Urinary bladder (tissue), 3 donors: ENCODE measurements at regions not wholly inside any gene's neighbourhood (a gene's known extent, or its start where the extent isn't known, plus 50 kb on each side); places are given as distances from the start of the nearest gene placed in this dataset.
"Not testable (repeated sequence)": the region's sequence is repeated elsewhere in the genome, so short reads cannot be mapped to it uniquely, and the experiment has no call there.

ENCODE experiments used
- DNase-seq: peaks from one replicate; pipeline ENCODE4 v3.0.0-alpha.2; 2015; ENCODE audit errors: extremely low spot score
- H3K27ac ChIP-seq: one replicate; pipeline ENCODE4 v1.5.1; 2013; ENCODE audit warnings: low read depth, mild to moderate bottlenecking, moderate library complexity
- H3K36me3 ChIP-seq: one replicate; pipeline ENCODE4 v1.6.1; 2013; ENCODE audit warnings: mild to moderate bottlenecking, moderate library complexity; ENCODE audit not compliant: insufficient read depth
- H3K4me1 ChIP-seq: one replicate; pipeline ENCODE4 v1.6.1; 2013; ENCODE audit warnings: mild to moderate bottlenecking, moderate library complexity; ENCODE audit not compliant: insufficient read depth
- H3K4me3 ChIP-seq: one replicate; pipeline ENCODE4 v1.5.1; 2013; ENCODE audit warnings: low read depth, low read length
- whole genome bisulfite sequencing: extraction: QIAGEN DNeasy Blood & Tissue Kit; methylation state at CpG from one replicate; pipeline ENCODE4 v1.1.7; 2013; 5-methylcytosine and 5-hydroxymethylcytosine counted together
- donor health status: healthy with polysubstance abuse.
- donor health status: healthy.

GRCh38 chr3:3334491-3334890 is 155.0 kb upstream of the CRBN start:
- Histone ChIP-seq H3K36me3 (no peaks in the 10 kb centered on the region), H3K4me1 (no peaks in the 10 kb centered on the region), H3K27ac (no peak overlapping the region), H3K4me3 (no peak overlapping the region)
- no peak for DNase-seq
- 61% methylated on average over 4 of the region's 4 CpGs for WGBS

- Histone ChIP-seq H3K36me3 (no peaks in the 10 kb centered on the region), H3K4me3 (no peak overlapping the region), H3K4me1 (no peaks in the 10 kb centered on the region), H3K27ac (no peak overlapping the region)
- 79% methylated on average over 2 of the region's 2 CpGs for WGBS
- DNase-seq, result no peak
Measured at GRCh38 chr3:3333571-3333970, 154.1 kb upstream of the CRBN start.

DNA sequence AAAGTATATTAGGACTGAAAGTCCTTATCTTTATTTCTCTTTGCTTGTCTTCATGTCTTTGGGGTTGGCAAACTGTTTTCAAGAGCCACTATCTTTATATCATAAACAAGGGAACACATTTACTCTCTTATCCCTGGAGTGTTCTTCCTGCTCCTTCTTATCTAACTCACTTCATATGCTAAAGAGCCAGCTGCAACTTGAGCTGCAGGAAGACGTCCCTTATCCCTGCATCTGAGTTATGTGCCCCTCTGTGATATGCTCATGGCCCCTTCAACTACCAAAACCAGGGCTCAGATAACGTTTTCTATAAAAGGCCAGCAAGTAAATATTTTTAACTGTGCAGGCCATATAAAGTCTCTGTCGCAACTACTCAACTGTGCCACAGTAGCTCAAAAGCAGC is 137.0 kb upstream of the CRBN start:
- WGBS, result 36% methylated on average over 3 of the region's 3 CpGs

GRCh38 chr3:3315846-3316245 is 136.4 kb upstream of the CRBN start:
- Histone ChIP-seq H3K36me3 (no peaks in the 10 kb centered on the region), H3K4me1 (no peaks in the 10 kb centered on the region), H3K27ac (no peak overlapping the region), H3K4me3 (no peak overlapping the region)
- no peak for DNase-seq
- 56% methylated on average over 7 of the region's 7 CpGs for WGBS

More for the DNA sequence above, 137.0 kb upstream of the CRBN start:
- Histone ChIP-seq H3K4me1 (no peaks in the 10 kb centered on the region), H3K36me3 (no peaks in the 10 kb centered on the region), H3K4me3 (no peak overlapping the region), H3K27ac (no peak overlapping the region)
- no peak for DNase-seq

DNA sequence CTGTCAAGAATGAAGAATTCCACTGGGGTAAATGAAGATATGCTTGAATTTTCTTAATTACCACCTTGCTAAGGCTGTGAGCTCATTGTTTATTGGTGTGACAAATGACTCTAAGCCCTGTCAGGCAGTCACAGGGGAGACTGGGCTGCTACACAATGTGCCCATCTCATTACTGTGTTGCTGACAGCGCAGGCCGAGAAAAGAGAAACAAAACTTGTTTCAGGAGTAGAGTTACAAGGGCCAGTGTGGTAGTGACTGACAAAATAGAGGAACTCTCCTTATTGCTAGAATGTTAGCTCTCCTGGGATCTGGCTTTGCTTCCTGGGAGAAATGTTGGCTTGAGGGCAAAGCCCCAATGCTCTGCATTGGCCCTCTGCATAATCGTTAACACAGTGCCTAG is 130.4 kb upstream of the CRBN start:
- Histone ChIP-seq H3K36me3 (no peaks in the 10 kb centered on the region), H3K4me1 (no peaks in the 10 kb centered on the region), H3K27ac (no peak overlapping the region), H3K4me3 (no peak overlapping the region)
- WGBS, result 70% methylated on average over 3 of the region's 3 CpGs
- no peak for DNase-seq

DNA sequence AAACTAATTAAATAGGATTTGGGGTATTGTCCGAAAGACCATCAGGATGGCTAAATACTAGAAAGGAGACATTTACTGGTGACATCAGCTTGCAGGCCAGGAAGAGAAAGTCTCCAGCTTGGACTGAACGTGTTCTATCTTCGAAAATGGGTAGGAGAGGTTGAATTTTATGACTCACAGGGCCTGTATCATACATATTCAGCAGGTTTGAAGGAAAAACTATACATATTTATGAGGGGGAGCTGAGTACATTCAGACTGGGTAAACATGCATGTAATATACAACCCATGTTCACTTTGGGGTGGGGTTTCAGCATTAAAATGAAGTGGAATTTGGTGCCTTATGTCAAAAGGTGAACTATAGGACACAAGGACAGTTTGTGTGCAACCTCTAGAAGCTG is 129.3 kb upstream of the CRBN start:
- Histone ChIP-seq H3K36me3 (no peaks in the 10 kb centered on the region), H3K27ac (no peak overlapping the region), H3K4me3 (no peak overlapping the region), H3K4me1 (no peaks in the 10 kb centered on the region)
- no peak for DNase-seq
- WGBS, result 92% methylated on average over 3 of the region's 3 CpGs

DNA sequence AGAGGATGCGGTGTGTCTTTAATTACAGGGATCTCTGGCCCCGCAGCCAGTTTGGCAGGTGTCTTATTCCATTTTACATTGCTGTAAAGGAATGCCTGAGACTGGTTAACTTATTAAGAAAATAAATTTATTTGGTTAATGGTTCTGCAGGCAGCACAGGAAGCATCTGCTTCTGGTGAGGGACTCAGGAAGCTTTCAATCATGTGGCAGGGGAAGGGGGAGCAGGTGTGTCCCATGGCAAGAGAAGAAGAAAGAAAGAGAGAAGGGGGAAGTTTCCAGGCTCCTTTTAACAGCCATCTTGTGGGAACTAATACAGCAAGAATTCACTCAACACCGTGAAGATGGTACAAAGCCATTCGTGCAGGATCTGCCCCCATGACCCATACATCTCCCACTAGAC is 128.0 kb upstream of the CRBN start:
- Histone ChIP-seq H3K4me1 (no peaks in the 10 kb centered on the region), H3K4me3 (no peak overlapping the region), H3K27ac (no peak overlapping the region), H3K36me3 (no peaks in the 10 kb centered on the region)
- DNase-seq, result no peak
- WGBS, result 64% methylated on average over 4 of the region's 4 CpGs

DNA sequence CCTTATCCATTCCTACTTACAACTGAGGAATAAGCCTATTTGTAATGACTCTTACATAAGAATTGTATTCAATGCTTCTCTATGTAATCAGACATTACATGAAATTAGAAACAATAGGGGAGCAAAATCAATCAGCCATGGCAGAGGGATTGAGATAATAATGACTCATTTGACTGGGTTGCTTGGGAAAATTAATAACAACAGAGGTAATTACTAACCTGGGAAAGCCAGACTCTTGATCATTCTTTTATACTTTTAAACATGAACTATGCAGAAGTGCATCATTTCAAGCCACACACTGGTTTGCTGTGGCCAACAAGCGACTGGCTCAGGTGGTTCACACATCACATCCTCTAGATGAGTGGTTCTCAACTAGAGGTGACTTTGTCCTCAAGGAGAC is 126.3 kb upstream of the CRBN start:
- no peak overlapping the region for H3K27ac ChIP-seq
- H3K4me3 ChIP-seq, result no peak overlapping the region
- H3K36me3 ChIP-seq, result no peaks in the 10 kb centered on the region
- no peaks in the 10 kb centered on the region for H3K4me1 ChIP-seq
- DNase-seq, result no peak
- 88% methylated on average over 1 of the region's 1 CpG for WGBS

- H3K4me1 ChIP-seq, result no peaks in the 10 kb centered on the region
- 64% methylated on average over 5 of the region's 5 CpGs for WGBS
- no peak for DNase-seq
- no peak overlapping the region for H3K4me3 ChIP-seq
- no peak overlapping the region for H3K27ac ChIP-seq
- no peaks in the 10 kb centered on the region for H3K36me3 ChIP-seq
Measured at GRCh38 chr3:3305084-3305483, 125.6 kb upstream of the CRBN start.

GRCh38 chr3:3303636-3304035 is 124.1 kb upstream of the CRBN start:
- H3K36me3 ChIP-seq, result no peaks in the 10 kb centered on the region
- H3K4me1 ChIP-seq, result no peaks in the 10 kb centered on the region
- WGBS, result 22% methylated on average over 4 of the region's 4 CpGs
- no peak overlapping the region for H3K4me3 ChIP-seq
- DNase-seq, result peak; percentile 55
- H3K27ac ChIP-seq, result no peak overlapping the region

- H3K27ac ChIP-seq, result no peak overlapping the region
- 59% methylated on average over 3 of the region's 3 CpGs for WGBS
- H3K36me3 ChIP-seq, result no peaks in the 10 kb centered on the region
- no peaks in the 10 kb centered on the region for H3K4me1 ChIP-seq
- no peak overlapping the region for H3K4me3 ChIP-seq
- no peak for DNase-seq
Measured at GRCh38 chr3:3302964-3303363, 123.5 kb upstream of the CRBN start.

DNA sequence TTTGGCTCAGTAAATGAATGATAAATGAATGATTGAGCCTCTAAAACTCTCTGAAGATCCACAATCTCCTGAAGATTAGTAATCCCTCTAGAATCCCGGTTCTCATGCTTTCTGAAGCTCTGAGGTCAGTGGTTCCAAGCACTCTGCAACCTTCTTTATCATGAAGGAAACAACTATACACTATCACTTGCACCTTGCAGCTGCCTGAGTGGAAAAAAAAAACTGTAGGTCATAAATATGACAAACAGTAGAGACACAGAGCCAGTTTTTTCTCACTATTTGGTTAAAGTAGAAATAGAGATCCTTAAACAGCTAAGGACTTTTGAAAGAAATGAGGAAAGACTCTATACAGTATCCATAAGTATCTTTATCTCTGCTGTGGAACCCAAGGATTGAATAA is 122.0 kb upstream of the CRBN start:
- Histone ChIP-seq H3K27ac (no peak overlapping the region), H3K4me1 (no peaks in the 10 kb centered on the region), H3K4me3 (no peak overlapping the region), H3K36me3 (no peaks in the 10 kb centered on the region)
- no peak for DNase-seq
- 61% methylated on average over 1 of the region's 1 CpG for WGBS

DNA sequence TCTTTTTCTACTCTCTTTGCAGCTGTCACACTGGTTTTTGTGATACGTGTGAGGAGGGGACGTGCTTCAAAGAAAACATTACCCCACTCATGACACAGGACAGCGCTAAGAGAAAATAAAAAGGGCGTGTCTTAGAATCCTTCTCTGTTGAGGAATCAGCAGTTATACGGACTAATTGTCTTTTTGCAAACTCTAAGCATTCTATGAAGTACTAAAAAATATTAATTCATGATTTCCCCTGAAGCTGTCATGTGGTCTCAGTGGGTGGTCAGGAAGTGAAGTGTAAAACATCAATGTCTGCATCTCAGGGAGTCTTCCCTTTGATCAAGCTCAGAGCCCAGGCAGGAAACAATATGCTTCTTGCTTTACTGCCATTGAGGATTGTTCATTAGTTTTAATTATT is 117.5 kb upstream of the CRBN start:
- Histone ChIP-seq H3K36me3 (no peaks in the 10 kb centered on the region), H3K4me3 (no peak overlapping the region), H3K27ac (no peak overlapping the region), H3K4me1 (no peaks in the 10 kb centered on the region)
- no peak for DNase-seq
- WGBS, result 72% methylated on average over 5 of the region's 5 CpGs

- 84% methylated on average over 1 of the region's 1 CpG for WGBS
- DNase-seq, result no peak
- no peaks in the 10 kb centered on the region for H3K36me3 ChIP-seq
- H3K4me3 ChIP-seq, result no peak overlapping the region
- H3K27ac ChIP-seq, result no peak overlapping the region
- H3K4me1 ChIP-seq, result no peaks in the 10 kb centered on the region
Measured at GRCh38 chr3:3295586-3295985, 116.1 kb upstream of the CRBN start.

- H3K36me3 ChIP-seq, H3K4me3 ChIP-seq, H3K4me1 ChIP-seq, DNase-seq, H3K27ac ChIP-seq: not testable (repeated sequence)
- WGBS, result 79% methylated on average over 3 of the region's 3 CpGs
Measured at GRCh38 chr3:3291756-3292283, 112.3 kb upstream of the CRBN start.
